HPDE6-E6E7 (cell line): ENCODE measurements at regions not wholly inside any gene's neighbourhood (a gene's known extent, or its start where the extent isn't known, plus 50 kb on each side); places are given as distances from the start of the nearest gene placed in this dataset.

ENCODE experiments used
- DNase-seq: peaks from one replicate; pipeline ENCODE4 v3.0.0; 2011; ENCODE audit warnings: missing footprints; ENCODE audit errors: extremely low spot score

GRCh38 chr1:244157731-244158438 is 106.8 kb downstream of the ZBTB18 start:
- no peak for DNase-seq

GRCh38 chr1:244159646-244160045 is 108.6 kb downstream of the ZBTB18 start:
- no peak for DNase-seq

- DNase-seq = no peak
Measured at GRCh38 chr1:244160455-244161235, 109.6 kb downstream of the ZBTB18 start.

GRCh38 chr1:244161236-244161510 is 110.1 kb downstream of the ZBTB18 start:
- no peak for DNase-seq

- no peak for DNase-seq
Measured at GRCh38 chr1:244162786-244163530, 111.9 kb downstream of the ZBTB18 start.

GRCh38 chr1:244163861-244164510 is 112.9 kb downstream of the ZBTB18 start:
- peak; percentile 91 for DNase-seq

- no peak for DNase-seq
Measured at GRCh38 chr1:244164511-244164890, 113.4 kb downstream of the ZBTB18 start.

GRCh38 chr1:244165021-244165420 is 113.9 kb downstream of the ZBTB18 start:
- no peak for DNase-seq

- DNase-seq = no peak
Measured at GRCh38 chr1:244165701-244166100, 114.6 kb downstream of the ZBTB18 start.

GRCh38 chr1:244171241-244171985 is 120.3 kb downstream of the ZBTB18 start:
- no peak for DNase-seq

GRCh38 chr1:244173240-244173639 is 122.2 kb downstream of the ZBTB18 start:
- no peak for DNase-seq

- DNase-seq = no peak
Measured at GRCh38 chr1:244173769-244174168, 122.7 kb downstream of the ZBTB18 start.

- no peak for DNase-seq
Measured at GRCh38 chr1:244174922-244175521, 123.9 kb downstream of the ZBTB18 start.

- no peak for DNase-seq
Measured at GRCh38 chr1:244176201-244176600, 125.1 kb downstream of the ZBTB18 start.

- DNase-seq = no peak
Measured at GRCh38 chr1:244180256-244180655, 129.2 kb downstream of the ZBTB18 start.

- no peak for DNase-seq
Measured at GRCh38 chr1:244181867-244182266, 130.8 kb downstream of the ZBTB18 start.

- DNase-seq = no peak
Measured at GRCh38 chr1:244183037-244183436, 132.0 kb downstream of the ZBTB18 start.

GRCh38 chr1:244186372-244186771 is 135.3 kb downstream of the ZBTB18 start:
- DNase-seq = no peak

- no peak for DNase-seq
Measured at GRCh38 chr1:244187310-244187709, 136.2 kb downstream of the ZBTB18 start.

GRCh38 chr1:244191581-244191980 is 140.5 kb downstream of the ZBTB18 start:
- no peak for DNase-seq

GRCh38 chr1:244192325-244192724 is 141.2 kb downstream of the ZBTB18 start:
- no peak for DNase-seq
